ENCODE measurements at regions not wholly inside any gene's neighbourhood (a gene's known extent, or its start where the extent isn't known, plus 50 kb on each side); places are given as distances from the start of the nearest gene placed in this dataset.

GRCh38 chr14:89678768-89679167 lies 261.7 kb upstream of the FOXN3 start:
- Histone ChIP-seq H3K9ac (no peak overlapping the region), H3K79me2 (no peaks in the 10 kb centered on the region), H2AFZ (no peak overlapping the region)

GRCh38 chr14:89675590-89675989 lies 258.6 kb upstream of the FOXN3 start:
- no peak for TF ChIP-seq CTCF (IDR thresholded peaks at IDR 0.05)
- Histone ChIP-seq H2AFZ (no peak overlapping the region), H3K9ac (no peak overlapping the region), H3K27ac (no peak overlapping the region), H3K4me1 (no peaks in the 10 kb centered on the region), H3K27me3 (ENCODE audit: control insufficient read depth, insufficient read depth, low read length) (no peaks in the 10 kb centered on the region), H3K79me2 (no peaks in the 10 kb centered on the region), H3K4me3 (ENCODE audit: low read depth, low read length) (no peak overlapping the region), H3K36me3 (ENCODE audit: control insufficient read depth, insufficient read depth, low read length) (no peaks in the 10 kb centered on the region), H3K9me3 (ENCODE audit: control insufficient read depth, low read length) (no peaks in the 10 kb centered on the region), H3K4me2 (ENCODE audit: low read length) (no peak overlapping the region)

More at GRCh38 chr14:89678768-89679167, 261.7 kb upstream of the FOXN3 start:
- H3K4me1 ChIP-seq, result no peaks in the 10 kb centered on the region
- H3K36me3 ChIP-seq (ENCODE audit: control insufficient read depth, insufficient read depth, low read length), result no peaks in the 10 kb centered on the region
- H3K4me3 ChIP-seq (ENCODE audit: low read depth, low read length), result no peak overlapping the region
- no peaks in the 10 kb centered on the region for H3K9me3 ChIP-seq (ENCODE audit: control insufficient read depth, low read length)
- H3K27ac ChIP-seq, result no peak overlapping the region
- H3K4me2 ChIP-seq (ENCODE audit: low read length), result no peak overlapping the region
- no peak for TF ChIP-seq CTCF (IDR thresholded peaks at IDR 0.05)
- H3K27me3 ChIP-seq (ENCODE audit: control insufficient read depth, insufficient read depth, low read length), result no peaks in the 10 kb centered on the region

GRCh38 chr14:89674936-89675335 lies 257.9 kb upstream of the FOXN3 start:
- Histone ChIP-seq H2AFZ (no peak overlapping the region), H3K79me2 (no peaks in the 10 kb centered on the region), H3K4me3 (ENCODE audit: low read depth, low read length) (no peak overlapping the region), H3K4me2 (ENCODE audit: low read length) (no peak overlapping the region), H3K27me3 (ENCODE audit: control insufficient read depth, insufficient read depth, low read length) (no peaks in the 10 kb centered on the region), H3K9ac (no peak overlapping the region), H3K9me3 (ENCODE audit: control insufficient read depth, low read length) (no peaks in the 10 kb centered on the region), H3K36me3 (ENCODE audit: control insufficient read depth, insufficient read depth, low read length) (no peaks in the 10 kb centered on the region), H3K27ac (no peak overlapping the region), H3K4me1 (no peaks in the 10 kb centered on the region)
- TF ChIP-seq CTCF (IDR thresholded peaks at IDR 0.05), result no peak

GRCh38 chr14:89674240-89674639 lies 257.2 kb upstream of the FOXN3 start:
- Histone ChIP-seq H3K36me3 (ENCODE audit: control insufficient read depth, insufficient read depth, low read length) (no peaks in the 10 kb centered on the region), H3K9me3 (ENCODE audit: control insufficient read depth, low read length) (no peaks in the 10 kb centered on the region), H2AFZ (no peak overlapping the region), H3K79me2 (no peaks in the 10 kb centered on the region), H3K27me3 (ENCODE audit: control insufficient read depth, insufficient read depth, low read length) (no peaks in the 10 kb centered on the region), H3K27ac (no peak overlapping the region), H3K4me1 (no peaks in the 10 kb centered on the region), H3K9ac (no peak overlapping the region), H3K4me3 (ENCODE audit: low read depth, low read length) (no peak overlapping the region), H3K4me2 (ENCODE audit: low read length) (no peak overlapping the region)
- no peak for TF ChIP-seq CTCF (IDR thresholded peaks at IDR 0.05)

GRCh38 chr14:89673512-89674225 lies 256.6 kb upstream of the FOXN3 start:
- Histone ChIP-seq H3K9me3 (ENCODE audit: control insufficient read depth, low read length) (no peaks in the 10 kb centered on the region), H3K79me2 (no peaks in the 10 kb centered on the region), H3K4me2 (ENCODE audit: low read length) (no peak overlapping the region), H3K36me3 (ENCODE audit: control insufficient read depth, insufficient read depth, low read length) (no peaks in the 10 kb centered on the region), H3K4me3 (ENCODE audit: low read depth, low read length) (no peak overlapping the region), H3K9ac (no peak overlapping the region), H3K27ac (no peak overlapping the region), H3K4me1 (no peaks in the 10 kb centered on the region), H3K27me3 (ENCODE audit: control insufficient read depth, insufficient read depth, low read length) (no peaks in the 10 kb centered on the region), H2AFZ (no peak overlapping the region)
- TF ChIP-seq CTCF (IDR thresholded peaks at IDR 0.05), result no peak
